ENCODE measurements at regions not wholly inside any gene's neighbourhood (a gene's known extent, or its start where the extent isn't known, plus 50 kb on each side); places are given as distances from the start of the nearest gene placed in this dataset.

DNA sequence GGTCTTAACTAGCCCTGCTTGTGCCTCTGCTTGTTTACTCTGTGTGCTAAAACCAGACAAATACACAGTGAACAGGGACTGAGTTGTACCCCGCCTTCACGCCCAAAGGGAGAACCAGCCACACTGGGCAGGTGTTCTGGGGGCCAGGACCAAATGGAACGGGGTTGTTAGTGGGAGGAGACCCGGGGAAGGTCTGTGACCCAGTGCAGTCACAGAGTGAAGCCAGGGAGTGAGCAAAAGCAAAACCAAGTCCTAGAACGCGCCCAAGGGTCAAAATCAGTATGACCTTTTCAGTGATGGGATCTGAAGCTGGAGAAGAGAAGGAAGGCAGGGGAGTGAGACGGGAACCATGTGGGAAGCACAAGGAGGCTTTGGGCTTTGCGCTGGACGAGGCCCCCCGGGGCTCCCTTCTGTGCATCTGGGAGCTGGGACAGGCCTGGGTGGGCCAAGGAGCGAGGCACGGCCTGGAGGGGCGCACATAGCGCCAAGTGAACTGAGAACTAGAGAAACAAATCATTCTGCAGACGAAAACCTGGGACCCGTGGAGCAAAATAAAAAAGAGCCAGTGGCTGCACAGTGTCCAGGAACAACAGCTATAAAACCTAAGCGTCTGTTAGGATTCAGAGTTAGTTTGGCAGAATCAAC, 78.3 kb upstream of the ALDH1A3 start:
- ATAC-seq (ENCODE audit: insufficient read depth, low read depth) (no peak), DNase-seq (no peak)
- Histone ChIP-seq H3K27ac (ENCODE audit: low read length) (no peak overlapping the region), H2AFZ (ENCODE audit: low read depth, low read length) (no peak overlapping the region), H3K27me3 (ENCODE audit: insufficient read depth, low read length, poor library complexity) (no peaks in the 10 kb centered on the region), H3K9ac (ENCODE audit: low read depth, low read length) (no peak overlapping the region), H3K79me2 (ENCODE audit: insufficient read depth, low read length) (no peaks in the 10 kb centered on the region), H3K36me3 (ENCODE audit: insufficient read depth, low read length) (no peaks in the 10 kb centered on the region), H3K4me2 (ENCODE audit: insufficient read depth, low read length) (no peak overlapping the region), H4K20me1 (ENCODE audit: insufficient read depth, low read length) (no peaks in the 10 kb centered on the region), H3K4me3 (ENCODE audit: low read depth in 1 of 2, low read length in 2 of 2) (no peak overlapping the region), H3K4me1 (ENCODE audit: insufficient read depth, low read length) (no peaks in the 10 kb centered on the region), H3K9me3 (ENCODE audit: insufficient read depth, low read length, severe bottlenecking) (no peaks in the 10 kb centered on the region)
- no peak for TF ChIP-seq EZH2 (IDR thresholded peaks at IDR 0.05; ENCODE audit: borderline replicate concordance, low read depth, low read length, severe bottlenecking)
- TF ChIP-seq, protein P1, sequence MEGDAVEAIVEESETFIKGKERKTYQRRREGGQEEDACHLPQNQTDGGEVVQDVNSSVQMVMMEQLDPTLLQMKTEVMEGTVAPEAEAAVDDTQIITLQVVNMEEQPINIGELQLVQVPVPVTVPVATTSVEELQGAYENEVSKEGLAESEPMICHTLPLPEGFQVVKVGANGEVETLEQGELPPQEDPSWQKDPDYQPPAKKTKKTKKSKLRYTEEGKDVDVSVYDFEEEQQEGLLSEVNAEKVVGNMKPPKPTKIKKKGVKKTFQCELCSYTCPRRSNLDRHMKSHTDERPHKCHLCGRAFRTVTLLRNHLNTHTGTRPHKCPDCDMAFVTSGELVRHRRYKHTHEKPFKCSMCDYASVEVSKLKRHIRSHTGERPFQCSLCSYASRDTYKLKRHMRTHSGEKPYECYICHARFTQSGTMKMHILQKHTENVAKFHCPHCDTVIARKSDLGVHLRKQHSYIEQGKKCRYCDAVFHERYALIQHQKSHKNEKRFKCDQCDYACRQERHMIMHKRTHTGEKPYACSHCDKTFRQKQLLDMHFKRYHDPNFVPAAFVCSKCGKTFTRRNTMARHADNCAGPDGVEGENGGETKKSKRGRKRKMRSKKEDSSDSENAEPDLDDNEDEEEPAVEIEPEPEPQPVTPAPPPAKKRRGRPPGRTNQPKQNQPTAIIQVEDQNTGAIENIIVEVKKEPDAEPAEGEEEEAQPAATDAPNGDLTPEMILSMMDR (IDR thresholded peaks at IDR 0.05; ENCODE audit: borderline replicate concordance, extremely low read depth, low read length, poor library complexity, severe bottlenecking), result no peak

DNA sequence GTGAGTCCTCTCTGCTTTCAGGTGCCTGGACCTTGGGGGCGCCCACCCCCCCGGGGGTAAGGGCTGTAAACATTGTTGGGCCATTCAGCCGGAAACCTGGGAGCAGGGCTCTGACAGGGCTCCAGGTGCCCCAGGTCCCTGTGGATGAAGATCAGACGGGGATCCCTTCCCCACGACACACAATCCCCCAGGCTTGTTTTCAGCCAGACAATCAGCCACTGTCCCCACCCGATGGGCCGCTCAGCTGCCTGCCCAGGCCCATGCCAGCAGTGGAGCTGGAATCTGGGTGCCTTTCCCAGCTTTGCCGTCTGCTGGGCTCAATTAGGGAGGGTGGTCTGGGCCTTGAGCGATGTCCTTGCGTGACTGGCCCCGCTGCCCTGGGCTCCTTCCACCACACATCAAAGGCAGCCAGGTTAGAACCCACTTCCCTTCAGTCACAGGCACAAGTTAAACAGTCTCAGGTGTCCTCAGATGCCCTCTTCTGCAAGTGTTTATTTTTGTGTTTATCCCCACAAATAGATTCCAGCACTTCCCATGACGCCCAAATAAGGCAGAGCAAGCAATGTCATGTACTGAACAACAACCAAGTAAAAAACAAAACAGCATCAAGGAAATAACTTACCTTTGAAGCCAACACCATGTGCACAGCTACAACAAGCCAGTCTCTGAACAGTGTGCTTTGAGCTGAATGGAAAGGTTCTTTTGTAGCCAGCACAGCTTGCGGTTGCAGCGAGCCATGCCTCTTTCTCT, 77.0 kb upstream of the ALDH1A3 start:
- ATAC-seq (ENCODE audit: insufficient read depth, low read depth), result no peak

DNA sequence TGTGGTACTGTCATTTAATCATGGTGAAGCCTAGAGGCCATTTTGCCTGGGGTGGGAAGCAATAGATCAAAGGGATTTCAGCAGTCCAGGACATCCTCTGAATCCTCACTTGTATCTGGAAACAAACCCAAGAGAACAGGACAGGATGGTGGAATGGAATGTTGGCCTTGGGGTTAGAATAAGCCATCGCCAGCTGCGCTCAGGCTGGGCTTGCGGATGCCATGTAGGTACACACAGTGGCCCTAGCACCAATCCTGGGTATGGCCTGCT, 76.5 kb upstream of the ALDH1A3 start:
- peaks cover 7% of the 10 kb centered on the region for H3K9me3 ChIP-seq (ENCODE audit: insufficient read depth, low read length, severe bottlenecking)
- H2AFZ ChIP-seq (ENCODE audit: low read depth, low read length), result no peak overlapping the region
- H4K20me1 ChIP-seq (ENCODE audit: insufficient read depth, low read length), result no peaks in the 10 kb centered on the region
- no peak for ATAC-seq (ENCODE audit: insufficient read depth, low read depth)
- H3K4me2 ChIP-seq (ENCODE audit: insufficient read depth, low read length), result no peak overlapping the region
- no peak for DNase-seq
- H3K4me3 ChIP-seq (ENCODE audit: low read depth in 1 of 2, low read length in 2 of 2), result no peak overlapping the region
- no peaks in the 10 kb centered on the region for H3K36me3 ChIP-seq (ENCODE audit: insufficient read depth, low read length)
- no peaks in the 10 kb centered on the region for H3K4me1 ChIP-seq (ENCODE audit: insufficient read depth, low read length)
- H3K79me2 ChIP-seq (ENCODE audit: insufficient read depth, low read length), result no peaks in the 10 kb centered on the region
- no peaks in the 10 kb centered on the region for H3K27me3 ChIP-seq (ENCODE audit: insufficient read depth, low read length, poor library complexity)
- H3K9ac ChIP-seq (ENCODE audit: low read depth, low read length), result no peak overlapping the region
- no peak for TF ChIP-seq EZH2 (IDR thresholded peaks at IDR 0.05; ENCODE audit: borderline replicate concordance, low read depth, low read length, severe bottlenecking)
- TF ChIP-seq, protein P1 (IDR thresholded peaks at IDR 0.05; ENCODE audit: borderline replicate concordance, extremely low read depth, low read length, poor library complexity, severe bottlenecking), result no peak
- H3K27ac ChIP-seq (ENCODE audit: low read length), result no peak overlapping the region

More for the DNA sequence above, 77.0 kb upstream of the ALDH1A3 start:
- no peaks in the 10 kb centered on the region for H3K4me1 ChIP-seq (ENCODE audit: insufficient read depth, low read length)
- H3K9ac ChIP-seq (ENCODE audit: low read depth, low read length), result no peak overlapping the region
- no peak overlapping the region for H2AFZ ChIP-seq (ENCODE audit: low read depth, low read length)
- TF ChIP-seq, protein P1 (IDR thresholded peaks at IDR 0.05; ENCODE audit: borderline replicate concordance, extremely low read depth, low read length, poor library complexity, severe bottlenecking), result no peak
- TF ChIP-seq EZH2 (IDR thresholded peaks at IDR 0.05; ENCODE audit: borderline replicate concordance, low read depth, low read length, severe bottlenecking), result no peak
- H4K20me1 ChIP-seq (ENCODE audit: insufficient read depth, low read length), result no peaks in the 10 kb centered on the region
- H3K36me3 ChIP-seq (ENCODE audit: insufficient read depth, low read length), result no peaks in the 10 kb centered on the region
- no peak for DNase-seq
- no peak overlapping the region for H3K4me3 ChIP-seq (ENCODE audit: low read depth in 1 of 2, low read length in 2 of 2)
- H3K79me2 ChIP-seq (ENCODE audit: insufficient read depth, low read length), result no peaks in the 10 kb centered on the region
- H3K27me3 ChIP-seq (ENCODE audit: insufficient read depth, low read length, poor library complexity), result no peaks in the 10 kb centered on the region
- H3K9me3 ChIP-seq (ENCODE audit: insufficient read depth, low read length, severe bottlenecking), result peaks cover 3% of the 10 kb centered on the region
- no peak overlapping the region for H3K27ac ChIP-seq (ENCODE audit: low read length)
- no peak overlapping the region for H3K4me2 ChIP-seq (ENCODE audit: insufficient read depth, low read length)
